Liver (tissue), 8 donors: ENCODE measurements at regions not wholly inside any gene's neighbourhood (a gene's known extent, or its start where the extent isn't known, plus 50 kb on each side); places are given as distances from the start of the nearest gene placed in this dataset.

Source experiments
- DNase-seq: peaks from one replicate; pipeline ENCODE4 v3.0.0-alpha.2; 2017; ENCODE audit warnings: low spot score
- H3K27ac ChIP-seq, 2 donors: one replicate each; pipeline ENCODE4 v1.7.0; 2013; ENCODE audit warnings: inconsistent platforms in 2 of 2, low read length in 2 of 2, control low read depth in 1 of 2, low read depth in 1 of 2, mild to moderate bottlenecking in 1 of 2
- H3K27me3 ChIP-seq, 4 donors: one replicate each; pipeline versions ENCODE4 v1.6.1 to v1.7.0; 2013; ENCODE audit warnings: low read length in 3 of 4, inconsistent platforms in 1 of 4, mild to moderate bottlenecking in 1 of 4, moderate library complexity in 1 of 4; ENCODE audit not compliant: control insufficient read depth in 4 of 4, insufficient read depth in 4 of 4
- H3K36me3 ChIP-seq, 4 donors: one replicate each; pipeline versions ENCODE4 v1.6.1 to v1.7.0; 2013; ENCODE audit warnings: low read length in 3 of 4, mild to moderate bottlenecking in 3 of 4, low read depth in 1 of 4, moderate library complexity in 1 of 4; ENCODE audit not compliant: control insufficient read depth in 4 of 4, insufficient read depth in 3 of 4
- H3K4me1 ChIP-seq, 4 donors: one replicate each; pipeline versions ENCODE4 v1.6.1 to v1.7.0; 2013; ENCODE audit warnings: low read length in 3 of 4, mild to moderate bottlenecking in 3 of 4, moderate library complexity in 1 of 4; ENCODE audit not compliant: control insufficient read depth in 4 of 4, insufficient read depth in 4 of 4
- H3K4me3 ChIP-seq, 3 donors: one replicate each; pipeline versions ENCODE4 v1.6.1 to v1.7.0; 2013; ENCODE audit warnings: low read length in 3 of 3, control low read depth in 1 of 3, low read depth in 1 of 3, mild to moderate bottlenecking in 1 of 3
- H3K9ac ChIP-seq, 2 donors: one replicate each; pipeline ENCODE4 v1.7.0; 2013; ENCODE audit warnings: low read length in 2 of 2, mild to moderate bottlenecking in 2 of 2, moderate library complexity in 2 of 2, control low read depth in 1 of 2, low read depth in 1 of 2
- H3K9me3 ChIP-seq, 4 donors: one replicate each; pipeline versions ENCODE4 v1.6.1 to v1.7.0; 2013; ENCODE audit warnings: low read length in 3 of 4; ENCODE audit not compliant: control insufficient read depth in 4 of 4
- EGR1 ChIP-seq, 2 donors: IDR thresholded peaks; 2 replicates each; pipeline ENCODE4 v1.6.1; 2016 to 2018; ENCODE audit warnings: antibody characterized with exemption in 2 of 2, low read depth in 2 of 2
- FOXA1 ChIP-seq: IDR thresholded peaks from 2 replicates; pipeline ENCODE4 v1.6.1; 2016; ENCODE audit warnings: antibody characterized with exemption
- FOXA2 ChIP-seq: IDR thresholded peaks from 2 replicates; pipeline ENCODE4 v1.6.1; 2016; ENCODE audit warnings: antibody characterized with exemption
- GABPA ChIP-seq, 2 donors: IDR thresholded peaks in 1 of 2; conservative IDR thresholded peaks in 1 of 2; 2 replicates each; pipeline ENCODE4 v1.6.1; 2016; ENCODE audit warnings: antibody characterized with exemption in 2 of 2, mild to moderate bottlenecking in 1 of 2, moderate library complexity in 1 of 2
- HNF4A ChIP-seq, 2 donors: conservative IDR thresholded peaks; 2 replicates each; pipeline ENCODE4 v1.6.1; 2016; ENCODE audit warnings: antibody characterized with exemption in 2 of 2, mild to moderate bottlenecking in 2 of 2
- HNF4G ChIP-seq: IDR thresholded peaks from 2 replicates; pipeline ENCODE4 v1.6.1; 2016; ENCODE audit warnings: antibody characterized with exemption
- JUND ChIP-seq, 2 donors: IDR thresholded peaks; 2 replicates each; pipeline ENCODE4 v1.6.1; 2016; ENCODE audit warnings: antibody characterized with exemption in 2 of 2
- NR2F2 ChIP-seq: IDR thresholded peaks from 2 replicates; pipeline ENCODE4 v1.6.1; 2016; ENCODE audit warnings: antibody characterized with exemption
- RAD21 ChIP-seq, 2 donors: IDR thresholded peaks; 2 replicates each; pipeline ENCODE4 v1.6.1; 2016; ENCODE audit warnings: antibody characterized with exemption in 2 of 2, mild to moderate bottlenecking in 2 of 2
- REST ChIP-seq: IDR thresholded peaks from 2 replicates; pipeline ENCODE4 v1.6.1; 2016; ENCODE audit warnings: antibody characterized with exemption, mild to moderate bottlenecking
- RXRA ChIP-seq, 2 donors: IDR thresholded peaks; 2 replicates each; pipeline ENCODE4 v1.6.1; 2017 to 2018; ENCODE audit warnings: antibody characterized with exemption in 2 of 2, mild to moderate bottlenecking in 1 of 2
- SP1 ChIP-seq: IDR thresholded peaks from 2 replicates; pipeline ENCODE4 v1.6.1; 2018; ENCODE audit warnings: antibody characterized with exemption, mild to moderate bottlenecking
- TAF1 ChIP-seq: conservative IDR thresholded peaks from 2 replicates; pipeline ENCODE4 v1.6.1; 2016; ENCODE audit warnings: antibody characterized with exemption, mild to moderate bottlenecking
- YY1 ChIP-seq: IDR thresholded peaks from 2 replicates; pipeline ENCODE4 v1.6.1; 2016; ENCODE audit warnings: antibody characterized with exemption, mild to moderate bottlenecking
- ZBTB33 ChIP-seq: IDR thresholded peaks from 2 replicates; pipeline ENCODE4 v1.6.1; 2016; ENCODE audit warnings: antibody characterized with exemption
- WGBS: extraction: QIAGEN DNeasy Blood & Tissue Kit; methylation state at CpG from one replicate; pipeline ENCODE4 v1.1.7; 2013; 5-methylcytosine and 5-hydroxymethylcytosine counted together
- TF ChIP-seq, protein P1 (sequence below): IDR thresholded peaks from 2 replicates; pipeline ENCODE4 v1.6.1; 2016; ENCODE audit warnings: antibody characterized with exemption
- TF ChIP-seq, protein P2 (sequence below): IDR thresholded peaks from 2 replicates; pipeline ENCODE4 v1.6.1; 2016; ENCODE audit warnings: antibody characterized with exemption
- TF ChIP-seq, protein P3 (sequence below): fragments of 150-350 bp; IDR thresholded peaks from 2 replicates; pipeline ENCODE4 v1.5.1; 2017; ENCODE audit warnings: improper control_type of control experiment, low read depth, low read length; ENCODE audit not compliant: missing input control
- donor health status: healthy.
- donor health status: healthy.
- donor health status: healthy.
- donor health status: healthy.
- donor health status: healthy.

DNA sequence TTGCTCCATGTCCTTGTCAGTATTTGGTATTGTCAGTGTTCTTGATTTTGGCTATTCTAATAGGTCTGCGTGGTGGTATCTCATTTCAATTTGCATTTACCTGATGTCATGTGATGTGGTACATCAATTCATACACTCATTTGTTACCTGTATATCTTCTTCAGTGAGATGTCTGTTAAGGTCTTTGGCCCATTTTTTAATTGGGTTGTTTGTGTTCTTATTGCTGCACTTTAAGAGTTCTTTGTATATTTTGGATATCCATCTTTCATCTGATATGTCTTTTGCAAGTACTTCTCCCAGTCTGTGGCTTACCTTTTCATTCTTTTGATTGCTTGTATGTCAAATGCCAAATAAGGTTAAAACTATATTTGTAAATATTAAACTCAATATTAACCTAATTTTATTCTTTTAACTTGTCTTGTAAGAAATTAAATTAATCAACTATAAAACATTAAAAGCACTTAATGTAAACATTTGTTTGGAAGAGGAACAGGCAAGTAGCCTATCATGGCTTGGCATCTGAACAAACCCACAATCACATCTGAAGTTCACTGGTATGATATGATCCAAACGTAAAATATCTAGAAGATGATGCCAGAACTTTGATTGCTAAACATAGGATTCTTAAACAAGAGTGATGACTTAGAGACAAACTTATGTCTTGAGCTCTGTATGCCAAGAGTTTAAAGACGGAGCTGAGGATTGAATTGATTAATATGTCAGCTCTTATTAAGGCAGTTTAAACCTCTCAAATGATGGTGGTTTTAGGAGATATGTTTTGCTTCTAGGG is 587.3 kb downstream of the ANXA1 start:
- H3K9ac ChIP-seq = no peak overlapping the region
- TF ChIP-seq REST (no peak), ZBTB33 (no peak), HNF4A (conservative IDR thresholded peaks at IDR 0.05) (no peak), GABPA (IDR thresholded peaks at IDR 0.05 in 1 of 2, conservative IDR thresholded peaks at IDR 0.05 in 1 of 2) (no peak), JUND (IDR thresholded peaks at IDR 0.05) (no peak), NR2F2 (no peak), TAF1 (no peak), SP1 (no peak), FOXA2 (no peak), RXRA (IDR thresholded peaks at IDR 0.05) (no peak), RAD21 (IDR thresholded peaks at IDR 0.05) (no peak)
- TF ChIP-seq, protein P1, sequence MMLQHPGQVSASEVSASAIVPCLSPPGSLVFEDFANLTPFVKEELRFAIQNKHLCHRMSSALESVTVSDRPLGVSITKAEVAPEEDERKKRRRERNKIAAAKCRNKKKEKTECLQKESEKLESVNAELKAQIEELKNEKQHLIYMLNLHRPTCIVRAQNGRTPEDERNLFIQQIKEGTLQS = no peak
- H3K9me3 ChIP-seq = no peaks in the 10 kb centered on the region
- no peak overlapping the region for H3K27ac ChIP-seq
- WGBS = 78% methylated on average over 3 of the region's 3 CpGs
- H3K27me3 ChIP-seq = no peaks in the 10 kb centered on the region
- H3K36me3 ChIP-seq = no peaks in the 10 kb centered on the region
- no peak for DNase-seq
- no peak overlapping the region for H3K4me3 ChIP-seq
- H3K4me1 ChIP-seq = no peaks in the 10 kb centered on the region

GRCh38 chr9:73741316-73741715 is 589.7 kb downstream of the ANXA1 start:
- no peak overlapping the region for H3K27ac ChIP-seq
- no peaks in the 10 kb centered on the region for H3K9me3 ChIP-seq
- H3K4me1 ChIP-seq = no peaks in the 10 kb centered on the region
- no peaks in the 10 kb centered on the region for H3K36me3 ChIP-seq
- H3K4me3 ChIP-seq = no peak overlapping the region
- WGBS = 54% methylated on average over 1 of the region's 1 CpG
- H3K9ac ChIP-seq = no peak overlapping the region
- no peak for DNase-seq
- H3K27me3 ChIP-seq = no peaks in the 10 kb centered on the region
- TF ChIP-seq SP1 = no peak
- TF ChIP-seq JUND (IDR thresholded peaks at IDR 0.05) = no peak
- TF ChIP-seq, protein P1 = no peak
- no peak for TF ChIP-seq TAF1
- TF ChIP-seq GABPA (IDR thresholded peaks at IDR 0.05 in 1 of 2, conservative IDR thresholded peaks at IDR 0.05 in 1 of 2) = no peak
- TF ChIP-seq YY1 = no peak
- TF ChIP-seq, protein P2, sequence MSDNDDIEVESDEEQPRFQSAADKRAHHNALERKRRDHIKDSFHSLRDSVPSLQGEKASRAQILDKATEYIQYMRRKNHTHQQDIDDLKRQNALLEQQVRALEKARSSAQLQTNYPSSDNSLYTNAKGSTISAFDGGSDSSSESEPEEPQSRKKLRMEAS = no peak
- TF ChIP-seq NR2F2 = no peak
- no peak for TF ChIP-seq REST
- TF ChIP-seq RAD21 (IDR thresholded peaks at IDR 0.05) = no peak
- no peak for TF ChIP-seq FOXA1
- TF ChIP-seq RXRA (IDR thresholded peaks at IDR 0.05) = no peak
- TF ChIP-seq HNF4A (conservative IDR thresholded peaks at IDR 0.05) = no peak
- no peak for TF ChIP-seq FOXA2
- TF ChIP-seq, protein P3, sequence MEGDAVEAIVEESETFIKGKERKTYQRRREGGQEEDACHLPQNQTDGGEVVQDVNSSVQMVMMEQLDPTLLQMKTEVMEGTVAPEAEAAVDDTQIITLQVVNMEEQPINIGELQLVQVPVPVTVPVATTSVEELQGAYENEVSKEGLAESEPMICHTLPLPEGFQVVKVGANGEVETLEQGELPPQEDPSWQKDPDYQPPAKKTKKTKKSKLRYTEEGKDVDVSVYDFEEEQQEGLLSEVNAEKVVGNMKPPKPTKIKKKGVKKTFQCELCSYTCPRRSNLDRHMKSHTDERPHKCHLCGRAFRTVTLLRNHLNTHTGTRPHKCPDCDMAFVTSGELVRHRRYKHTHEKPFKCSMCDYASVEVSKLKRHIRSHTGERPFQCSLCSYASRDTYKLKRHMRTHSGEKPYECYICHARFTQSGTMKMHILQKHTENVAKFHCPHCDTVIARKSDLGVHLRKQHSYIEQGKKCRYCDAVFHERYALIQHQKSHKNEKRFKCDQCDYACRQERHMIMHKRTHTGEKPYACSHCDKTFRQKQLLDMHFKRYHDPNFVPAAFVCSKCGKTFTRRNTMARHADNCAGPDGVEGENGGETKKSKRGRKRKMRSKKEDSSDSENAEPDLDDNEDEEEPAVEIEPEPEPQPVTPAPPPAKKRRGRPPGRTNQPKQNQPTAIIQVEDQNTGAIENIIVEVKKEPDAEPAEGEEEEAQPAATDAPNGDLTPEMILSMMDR = no peak
- TF ChIP-seq HNF4G = no peak
- no peak for TF ChIP-seq EGR1 (IDR thresholded peaks at IDR 0.05; ENCODE audit: low read depth in 2 of 2)
